Spleen (tissue), 11 donors: ENCODE measurements at regions not wholly inside any gene's neighbourhood (a gene's known extent, or its start where the extent isn't known, plus 50 kb on each side); places are given as distances from the start of the nearest gene placed in this dataset.

ENCODE experiments used
- DNase-seq: peaks from one replicate; pipeline ENCODE4 v3.0.0-alpha.2; 2020
- H3K27ac ChIP-seq, 8 donors: fragments of 200-600 bp; sonication (generic) in 7 of 8; 1 replicate in 4 of 8; 2 replicates in 4 of 8; pipeline versions ENCODE4 v1.5.0 to v1.8.0; 2016 to 2021; ENCODE audit warnings: inconsistent platforms in 4 of 8, mild to moderate bottlenecking in 4 of 8, moderate library complexity in 1 of 8
- H3K27me3 ChIP-seq, 7 donors: fragments of 200-600 bp; sonication (generic) in 6 of 7; replicated peaks in 1 of 7; 1 replicate in 4 of 7; 2 replicates in 3 of 7; pipeline versions ENCODE4 v1.5.0 to v1.8.0; 2016 to 2021; ENCODE audit warnings: inconsistent platforms in 3 of 7, mild to moderate bottlenecking in 1 of 7
- H3K36me3 ChIP-seq, 6 donors: fragments of 200-600 bp; sonication (generic) in 5 of 6; 1 replicate in 4 of 6; 2 replicates in 2 of 6; pipeline versions ENCODE4 v1.5.0 to v1.8.0; 2016 to 2021; ENCODE audit warnings: inconsistent platforms in 2 of 6
- H3K4me1 ChIP-seq, 6 donors: fragments of 200-600 bp; sonication (generic) in 5 of 6; 1 replicate in 3 of 6; 2 replicates in 3 of 6; pipeline versions ENCODE4 v1.5.0 to v1.8.0; 2016 to 2021; ENCODE audit warnings: inconsistent platforms in 3 of 6
- H3K4me3 ChIP-seq, 8 donors: fragments of 200-600 bp; sonication (generic) in 7 of 8; 1 replicate in 4 of 8; 2 replicates in 4 of 8; pipeline versions ENCODE4 v1.5.0 to v1.8.0; 2016 to 2021; ENCODE audit warnings: inconsistent platforms in 4 of 8, mild to moderate bottlenecking in 4 of 8, moderate library complexity in 2 of 8
- H3K9me3 ChIP-seq, 8 donors: fragments of 200-600 bp; sonication (generic) in 7 of 8; 1 replicate in 4 of 8; 2 replicates in 4 of 8; pipeline versions ENCODE4 v1.5.0 to v1.8.0; 2016 to 2021; ENCODE audit warnings: inconsistent platforms in 4 of 8
- CTCF ChIP-seq, 11 experiments: fragments of 200-600 bp in 7 of 11; fragments of 450-650 bp in 4 of 11; sonication (generic) in 4 of 11; IDR thresholded peaks in 8 of 11; conservative IDR thresholded peaks in 3 of 11; 1 replicate in 7 of 11; 2 replicates in 4 of 11; pipeline versions ENCODE4 v1.4.0 to v1.8.0; 2016 to 2021; ENCODE audit warnings: antibody characterized with exemption in 11 of 11, inconsistent platforms in 4 of 11, mild to moderate bottlenecking in 1 of 11
- POLR2A ChIP-seq, 3 donors: fragments of 450-650 bp; IDR thresholded peaks; one replicate each; pipeline ENCODE4 v1.5.1; 2017; ENCODE audit warnings: antibody characterized with exemption in 3 of 3, mild to moderate bottlenecking in 1 of 3
- POLR2AphosphoS5 ChIP-seq, 3 donors: sonication (generic); formaldehyde crosslinking; IDR thresholded peaks; one replicate each; pipeline ENCODE4 v1.5.1; 2017; ENCODE audit warnings: antibody characterized with exemption in 3 of 3
- WGBS, 5 donors: extraction: QIAGEN DNeasy Blood & Tissue Kit in 3 of 5; methylation state at CpG; one replicate each; pipeline versions ENCODE4 v1.1.5 to v1.1.7; 2013 to 2018; 5-methylcytosine and 5-hydroxymethylcytosine counted together
- intact Hi-C: fragments of 100-400 bp; cut with DNase I; formaldehyde crosslinking; loops from one replicate; pipeline ENCODE4 v1.15.0; 2023; ENCODE audit warnings: low total_unique reads
- donor health status: healthy with polysubstance abuse.
- donor health status: DM: no; HTN: no; CAD: no; lungs with moderate emphysema.
- donor health status: DM: no; HTN: no; CAD: no.
- donor health status: Bipolar disorder and iron deficiency.
- donor health status: healthy.
- donor health status: DM: no; HTN: no; CAD: no.
- donor health status: DM: yes; HTN: yes; CAD: no.

GRCh38 chr18:4986066-4986465 is 211.0 kb downstream of the AKAIN1 start:
- Histone ChIP-seq H3K27ac (no peak overlapping the region), H3K9me3 (peaks cover 0 to 50% (median 28%) of the 10 kb centered on the region in 8 donors), H3K4me1 (no peaks in the 10 kb centered on the region), H3K36me3 (no peaks in the 10 kb centered on the region), H3K4me3 (no peak overlapping the region), H3K27me3 (no peaks in the 10 kb centered on the region)
- no peak for TF ChIP-seq POLR2A (IDR thresholded peaks at IDR 0.05)
- TF ChIP-seq POLR2AphosphoS5 (IDR thresholded peaks at IDR 0.05) = no peak
- no peak for TF ChIP-seq CTCF (IDR thresholded peaks at IDR 0.05 in 8 of 11, conservative IDR thresholded peaks at IDR 0.05 in 3 of 11)
- intact Hi-C loops = no loop called here
- DNase-seq = no peak

GRCh38 chr18:4961121-4961909 is 235.7 kb downstream of the AKAIN1 start:
- TF ChIP-seq POLR2AphosphoS5 (IDR thresholded peaks at IDR 0.05) (no peak), CTCF (IDR thresholded peaks at IDR 0.05 in 8 of 11, conservative IDR thresholded peaks at IDR 0.05 in 3 of 11) (no peak), POLR2A (IDR thresholded peaks at IDR 0.05) (no peak)
- DNase-seq = no peak
- H3K4me3 ChIP-seq = no peak overlapping the region
- H3K27ac ChIP-seq = no peak overlapping the region
- no peaks in the 10 kb centered on the region for H3K27me3 ChIP-seq
- H3K9me3 ChIP-seq = peaks cover 0 to 58% (median 34%) of the 10 kb centered on the region in 8 donors
- 84 to 95% (median 90%) methylated on average over 3 to 4 of the region's 4 CpGs for WGBS, 5 donors
- intact Hi-C loops = no loop called here
- H3K36me3 ChIP-seq = no peaks in the 10 kb centered on the region
- H3K4me1 ChIP-seq = no peaks in the 10 kb centered on the region

DNA sequence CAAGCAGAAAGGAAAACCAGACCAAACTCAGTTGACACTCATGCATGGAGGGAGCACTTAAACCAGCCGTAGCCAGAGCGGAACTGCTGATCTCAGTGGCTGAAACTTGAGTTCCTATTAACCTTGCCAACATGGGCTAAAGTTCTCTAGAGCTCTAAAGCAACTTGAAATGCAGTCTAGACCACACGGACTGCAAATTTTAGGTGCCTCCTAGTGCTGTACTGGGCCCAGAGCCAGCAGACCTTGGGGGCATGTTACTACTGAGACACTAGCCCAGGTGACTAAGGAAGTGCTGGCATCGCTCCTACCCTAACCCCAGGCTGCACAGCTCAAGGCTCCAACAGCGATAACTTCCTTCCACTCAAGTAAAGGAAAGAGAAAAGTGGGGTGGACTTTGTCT is 236.5 kb downstream of the AKAIN1 start:
- no peak for DNase-seq
- intact Hi-C loops = no loop called here

More for the DNA sequence above, 236.5 kb downstream of the AKAIN1 start:
- peaks cover 0 to 55% (median 30%) of the 10 kb centered on the region in 8 donors for H3K9me3 ChIP-seq
- no peak overlapping the region for H3K4me3 ChIP-seq
- no peak for TF ChIP-seq POLR2AphosphoS5 (IDR thresholded peaks at IDR 0.05)
- TF ChIP-seq POLR2A (IDR thresholded peaks at IDR 0.05) = no peak
- TF ChIP-seq CTCF (IDR thresholded peaks at IDR 0.05 in 8 of 11, conservative IDR thresholded peaks at IDR 0.05 in 3 of 11) = no peak
- H3K27me3 ChIP-seq = no peaks in the 10 kb centered on the region
- WGBS, 5 donors = 82 to 88% (median 87%) methylated on average over 5 of the region's 5 CpGs
- H3K4me1 ChIP-seq = no peaks in the 10 kb centered on the region
- H3K27ac ChIP-seq = no peak overlapping the region
- H3K36me3 ChIP-seq = no peaks in the 10 kb centered on the region
